Uterus (tissue), 2 donors: ENCODE measurements at regions not wholly inside any gene's neighbourhood (a gene's known extent, or its start where the extent isn't known, plus 50 kb on each side); places are given as distances from the start of the nearest gene placed in this dataset.

Source experiments
- POLR2A ChIP-seq, 2 donors: fragments of 450-650 bp; IDR thresholded peaks; one replicate each; pipeline ENCODE4 v1.6.1; 2016; ENCODE audit warnings: antibody characterized with exemption in 2 of 2, mild to moderate bottlenecking in 1 of 2, moderate library complexity in 1 of 2
- TF ChIP-seq, protein P1 (sequence below), 4 experiments: fragments of 200-600 bp in 2 of 4; fragments of 450-650 bp in 2 of 4; sonication (generic) in 2 of 4; IDR thresholded peaks; one replicate each; pipeline ENCODE4 v1.5.1; 2016 to 2019; ENCODE audit warnings: antibody characterized with exemption in 4 of 4, mild to moderate bottlenecking in 2 of 4, moderate library complexity in 1 of 4

DNA sequence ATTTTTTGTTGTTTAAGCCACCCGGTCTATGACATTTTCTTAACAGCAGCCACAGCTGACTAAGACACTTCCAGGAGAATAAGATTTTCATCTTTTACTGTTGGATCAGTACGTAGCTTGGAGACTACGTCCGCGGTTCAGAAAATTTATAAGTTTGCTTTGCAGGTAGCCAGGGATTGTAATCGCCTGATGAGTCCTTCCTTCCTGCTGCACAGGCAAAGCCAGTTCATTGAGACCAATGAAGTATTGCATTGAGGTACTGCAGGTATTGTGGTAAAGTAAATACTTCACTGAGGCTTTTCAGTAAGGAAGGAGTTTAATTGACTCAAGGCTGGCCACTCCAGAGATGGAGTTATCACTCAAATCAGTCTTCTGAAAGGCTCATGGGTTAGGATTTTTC lies 269.4 kb upstream of the ELAC2 start:
- TF ChIP-seq, protein P1, sequence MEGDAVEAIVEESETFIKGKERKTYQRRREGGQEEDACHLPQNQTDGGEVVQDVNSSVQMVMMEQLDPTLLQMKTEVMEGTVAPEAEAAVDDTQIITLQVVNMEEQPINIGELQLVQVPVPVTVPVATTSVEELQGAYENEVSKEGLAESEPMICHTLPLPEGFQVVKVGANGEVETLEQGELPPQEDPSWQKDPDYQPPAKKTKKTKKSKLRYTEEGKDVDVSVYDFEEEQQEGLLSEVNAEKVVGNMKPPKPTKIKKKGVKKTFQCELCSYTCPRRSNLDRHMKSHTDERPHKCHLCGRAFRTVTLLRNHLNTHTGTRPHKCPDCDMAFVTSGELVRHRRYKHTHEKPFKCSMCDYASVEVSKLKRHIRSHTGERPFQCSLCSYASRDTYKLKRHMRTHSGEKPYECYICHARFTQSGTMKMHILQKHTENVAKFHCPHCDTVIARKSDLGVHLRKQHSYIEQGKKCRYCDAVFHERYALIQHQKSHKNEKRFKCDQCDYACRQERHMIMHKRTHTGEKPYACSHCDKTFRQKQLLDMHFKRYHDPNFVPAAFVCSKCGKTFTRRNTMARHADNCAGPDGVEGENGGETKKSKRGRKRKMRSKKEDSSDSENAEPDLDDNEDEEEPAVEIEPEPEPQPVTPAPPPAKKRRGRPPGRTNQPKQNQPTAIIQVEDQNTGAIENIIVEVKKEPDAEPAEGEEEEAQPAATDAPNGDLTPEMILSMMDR (IDR thresholded peaks at IDR 0.05) = no peak
- no peak for TF ChIP-seq POLR2A (IDR thresholded peaks at IDR 0.05)
